Ascending aorta (tissue), 2 donors: ENCODE measurements at regions not wholly inside any gene's neighbourhood (a gene's known extent, or its start where the extent isn't known, plus 50 kb on each side); places are given as distances from the start of the nearest gene placed in this dataset.

Source experiments
- DNase-seq, 2 donors: peaks; one replicate each; pipeline ENCODE4 v3.0.0-alpha.2; 2019; ENCODE audit warnings: low spot score in 2 of 2
- H3K27ac ChIP-seq, 2 donors: fragments of 200-600 bp; sonication (generic); one replicate each; pipeline ENCODE4 v1.5.1; 2016 to 2017; ENCODE audit warnings: mild to moderate bottlenecking in 1 of 2
- H3K27me3 ChIP-seq: fragments of 200-600 bp; sonication (generic); one replicate; pipeline ENCODE4 v1.5.1; 2017
- H3K36me3 ChIP-seq, 2 donors: fragments of 200-600 bp; sonication (generic); one replicate each; pipeline ENCODE4 v1.5.1; 2016
- H3K4me1 ChIP-seq, 2 donors: fragments of 200-600 bp; sonication (generic); one replicate each; pipeline ENCODE4 v1.5.1; 2016 to 2017; ENCODE audit warnings: mild to moderate bottlenecking in 1 of 2
- H3K4me3 ChIP-seq, 2 donors: fragments of 200-600 bp; sonication (generic); one replicate each; pipeline ENCODE4 v1.5.1; 2016 to 2017; ENCODE audit warnings: mild to moderate bottlenecking in 1 of 2
- H3K9me3 ChIP-seq, 2 donors: fragments of 200-600 bp; sonication (generic); one replicate each; pipeline ENCODE4 v1.5.1; 2016
- CTCF ChIP-seq, 3 experiments: fragments of 200-600 bp in 2 of 3; fragments of 450-650 bp in 1 of 3; sonication (generic) in 2 of 3; IDR thresholded peaks; one replicate each; pipeline ENCODE4 v1.5.1; 2016 to 2019; ENCODE audit warnings: antibody characterized with exemption in 3 of 3, mild to moderate bottlenecking in 1 of 3, moderate library complexity in 1 of 3
- intact Hi-C: fragments of 100-400 bp; cut with DNase I; formaldehyde crosslinking; loops from one replicate; pipeline ENCODE4 v1.15.1; 2023

- Histone ChIP-seq H3K9me3 (no peaks in the 10 kb centered on the region), H3K4me1 (no peaks in the 10 kb centered on the region), H3K27ac (no peak overlapping the region), H3K27me3 (no peaks in the 10 kb centered on the region), H3K4me3 (no peak overlapping the region), H3K36me3 (no peaks in the 10 kb centered on the region)
- intact Hi-C loops = no loop called here
- no peak for TF ChIP-seq CTCF (IDR thresholded peaks at IDR 0.05)
- DNase-seq = no peak
Measured at GRCh38 chr7:17132726-17133125, 165.7 kb upstream of the AHR start.

GRCh38 chr7:17133977-17134376 lies 164.5 kb upstream of the AHR start:
- Histone ChIP-seq H3K4me3 (no peak overlapping the region), H3K27ac (no peak overlapping the region), H3K36me3 (no peaks in the 10 kb centered on the region), H3K27me3 (no peaks in the 10 kb centered on the region), H3K4me1 (no peaks in the 10 kb centered on the region), H3K9me3 (no peaks in the 10 kb centered on the region)
- DNase-seq = no peak
- intact Hi-C loops = no loop called here
- no peak for TF ChIP-seq CTCF (IDR thresholded peaks at IDR 0.05)

GRCh38 chr7:17134786-17135185 lies 163.7 kb upstream of the AHR start:
- Histone ChIP-seq H3K4me3 (no peak overlapping the region), H3K27me3 (no peaks in the 10 kb centered on the region), H3K36me3 (no peaks in the 10 kb centered on the region), H3K27ac (no peak overlapping the region), H3K4me1 (no peaks in the 10 kb centered on the region), H3K9me3 (no peaks in the 10 kb centered on the region)
- intact Hi-C loops = no loop called here
- DNase-seq = no peak
- no peak for TF ChIP-seq CTCF (IDR thresholded peaks at IDR 0.05)

- no peak for TF ChIP-seq CTCF (IDR thresholded peaks at IDR 0.05)
- DNase-seq = no peak
- Histone ChIP-seq H3K36me3 (no peaks in the 10 kb centered on the region), H3K4me3 (no peak overlapping the region), H3K9me3 (no peaks in the 10 kb centered on the region), H3K27ac (no peak overlapping the region), H3K4me1 (no peaks in the 10 kb centered on the region), H3K27me3 (no peaks in the 10 kb centered on the region)
- intact Hi-C loops = no loop called here
Measured at GRCh38 chr7:17136126-17136525, 162.3 kb upstream of the AHR start.

- no peak for DNase-seq
- no peak overlapping the region for H3K27ac ChIP-seq
- H3K4me1 ChIP-seq = peaks cover 0 to 7% of the 10 kb centered on the region in 2 donors
- intact Hi-C loops = no loop called here
- H3K4me3 ChIP-seq = no peak overlapping the region
- no peaks in the 10 kb centered on the region for H3K9me3 ChIP-seq
- H3K36me3 ChIP-seq = no peaks in the 10 kb centered on the region
- no peaks in the 10 kb centered on the region for H3K27me3 ChIP-seq
- no peak for TF ChIP-seq CTCF (IDR thresholded peaks at IDR 0.05)
Measured at GRCh38 chr7:17139081-17139480, 159.4 kb upstream of the AHR start.

GRCh38 chr7:17140406-17140805 lies 158.0 kb upstream of the AHR start:
- Histone ChIP-seq H3K4me1 (peaks cover 0 to 7% of the 10 kb centered on the region in 2 donors), H3K36me3 (no peaks in the 10 kb centered on the region), H3K4me3 (no peak overlapping the region), H3K9me3 (no peaks in the 10 kb centered on the region), H3K27me3 (no peaks in the 10 kb centered on the region), H3K27ac (no peak overlapping the region)
- no peak for TF ChIP-seq CTCF (IDR thresholded peaks at IDR 0.05)
- DNase-seq = no peak
- intact Hi-C loops = loop anchor here (10.0 kb wide), 1 partner anchor 154 kb away; the partner anchor contains the start of gene AHR
